Endothelial cell of umbilical vein (primary cell): ENCODE measurements at regions not wholly inside any gene's neighbourhood (a gene's known extent, or its start where the extent isn't known, plus 50 kb on each side); places are given as distances from the start of the nearest gene placed in this dataset.

ENCODE experiments used
- BruUV-seq: library from RNA; stranded (reverse); fragments of 400-500 nt; replicated peaks from 2 replicates; lab custom pipeline; 2021; lab: Mats Ljungman, UMichigan
- CTCF ChIA-PET: fragments of 300-600, 350-600 bp; sonication (Branson Sonifier 250); formaldehyde crosslinking; loops from one replicate; lab custom pipeline; 2021; ENCODE audit warnings: antibody characterized with exemption, inconsistent platforms; lab: Charles Lee
- POLR2A ChIA-PET: fragments of 300-600, 350-600 bp; sonication (Branson Sonifier 250); formaldehyde crosslinking; loops from one replicate; lab custom pipeline; 2021; ENCODE audit warnings: antibody characterized with exemption, inconsistent platforms; lab: Charles Lee
- DNase-seq: peaks from one replicate; pipeline ENCODE4 v3.0.0-alpha.2; 2011; ENCODE audit warnings: low read depth, low spot score
- FAIRE-seq: peaks from 2 replicates; lab custom pipeline; 2011; peaks lifted over from hg19 to GRCh38; lab: Jason Lieb, UNC
- H2AFZ ChIP-seq: 2 replicates; pipeline ENCODE4 v1.6.0; 2012; ENCODE audit warnings: low read depth, low read length, control low read depth, inconsistent platforms
- H3K27ac ChIP-seq: 2 replicates; pipeline ENCODE4 v1.5.1; 2011; ENCODE audit warnings: low read depth, mild to moderate bottlenecking, control low read depth, low read length, moderate library complexity; ENCODE audit not compliant: insufficient read depth
- H3K27me3 ChIP-seq, 2 experiments: 2 replicates each; pipeline versions ENCODE4 v1.6.0 to v1.6.1; 2011; ENCODE audit warnings: low read length in 2 of 2, mixed read lengths in 1 of 2; ENCODE audit not compliant: control insufficient read depth in 2 of 2, insufficient read depth in 2 of 2
- H3K36me3 ChIP-seq, 2 experiments: 2 replicates in 1 of 2; 3 replicates in 1 of 2; pipeline ENCODE4 v1.5.1; 2011; ENCODE audit warnings: low read length in 2 of 2, mild to moderate bottlenecking in 1 of 2, moderate library complexity in 1 of 2; ENCODE audit not compliant: control insufficient read depth in 2 of 2, insufficient read depth in 2 of 2; ENCODE audit errors: extremely low read depth in 1 of 2
- H3K4me1 ChIP-seq: 3 replicates; pipeline ENCODE4 v1.5.1; 2011; ENCODE audit warnings: mild to moderate bottlenecking, low read length; ENCODE audit not compliant: control insufficient read depth, insufficient read depth; ENCODE audit errors: extremely low read depth
- H3K4me2 ChIP-seq: 2 replicates; pipeline ENCODE4 v1.6.1; 2011; ENCODE audit warnings: low read length, control low read depth, mixed read lengths; ENCODE audit not compliant: insufficient read depth
- H3K4me3 ChIP-seq, 3 experiments: fragments of 200-600 bp in 1 of 3; sonication (generic), shearing (Covaris generic) in 1 of 3; replicated peaks in 1 of 3; 2 replicates each; pipeline ENCODE4 v1.5.1; 2011 to 2016; ENCODE audit warnings: control low read depth in 3 of 3, low read length in 3 of 3, mild to moderate bottlenecking in 2 of 3, inconsistent platforms in 1 of 3, low read depth in 1 of 3, moderate library complexity in 1 of 3; ENCODE audit not compliant: insufficient read depth in 1 of 3
- H3K79me2 ChIP-seq: 2 replicates; pipeline ENCODE4 v1.6.0; 2012; ENCODE audit warnings: low read length, inconsistent platforms; ENCODE audit not compliant: control insufficient read depth, insufficient read depth
- H3K9ac ChIP-seq: replicated peaks from 2 replicates; pipeline ENCODE3; 2011; ENCODE audit warnings: low read length, control low read depth; ENCODE audit not compliant: insufficient read depth; ENCODE audit errors: extremely low read depth
- H3K9me1 ChIP-seq: replicated peaks from 3 replicates; pipeline ENCODE4 v1.6.0; 2011; ENCODE audit warnings: mild to moderate bottlenecking, low read length; ENCODE audit not compliant: control insufficient read depth, insufficient read depth; ENCODE audit errors: extremely low read depth
- H3K9me3 ChIP-seq: replicated peaks from 2 replicates; pipeline ENCODE4 v1.5.1; 2012; ENCODE audit warnings: low read length, inconsistent platforms; ENCODE audit not compliant: control insufficient read depth, insufficient read depth
- H4K20me1 ChIP-seq: replicated peaks from 2 replicates; pipeline ENCODE3; 2011; ENCODE audit warnings: mild to moderate bottlenecking, low read length; ENCODE audit not compliant: control insufficient read depth, insufficient read depth; ENCODE audit errors: extremely low read depth
- FOS ChIP-seq: IDR thresholded peaks from 2 replicates; pipeline ENCODE4 v1.6.1; 2011; ENCODE audit warnings: mild to moderate bottlenecking, low read length, moderate library complexity, borderline replicate concordance; ENCODE audit not compliant: insufficient read depth
- GATA2 ChIP-seq: IDR thresholded peaks from 2 replicates; pipeline ENCODE4 v1.7.0; 2011; ENCODE audit warnings: low read depth, mild to moderate bottlenecking, moderate library complexity, mixed read lengths, low read length; ENCODE audit not compliant: insufficient read length, insufficient read depth
- POLR2A ChIP-seq: IDR thresholded peaks from 2 replicates; pipeline ENCODE4 v1.6.1; 2012; ENCODE audit warnings: low read depth, mild to moderate bottlenecking, control low read depth, low read length
- POLR2AphosphoS5 ChIP-seq: IDR thresholded peaks from 2 replicates; pipeline ENCODE4 v1.6.1; 2012; ENCODE audit warnings: low read depth, mild to moderate bottlenecking, control low read depth, low read length, moderate library complexity; ENCODE audit not compliant: insufficient read depth
- dilution Hi-C: fragments of 300-500 bp; cut with MboI; formaldehyde crosslinking; loops from one replicate; pipeline ENCODE4 v1.15.0; 2019; ENCODE audit warnings: low sequenced_read_pairs; ENCODE audit not compliant: extremely low pct_ligation_motif_present
- intact Hi-C: fragments of 100-400 bp; cut with micrococcal nuclease; formaldehyde crosslinking; loops from one replicate; pipeline ENCODE4 v1.10.0; 2022
- TF ChIP-seq, protein P1 (sequence below), 2 donors: IDR thresholded peaks; 1 replicate in 1 of 2; 2 replicates in 1 of 2; pipeline ENCODE4 v1.5.1; 2011; ENCODE audit warnings: low read length in 2 of 2, mild to moderate bottlenecking in 2 of 2, moderate library complexity in 2 of 2, control low read depth in 1 of 2, inconsistent platforms in 1 of 2, low read depth in 1 of 2; ENCODE audit not compliant: insufficient read depth in 1 of 2; ENCODE audit errors: extremely low read depth in 1 of 2
- TF ChIP-seq, protein P2 (sequence below): IDR thresholded peaks from 2 replicates; pipeline ENCODE4 v1.6.1; 2011; ENCODE audit not compliant: insufficient read depth, insufficient read length

DNA sequence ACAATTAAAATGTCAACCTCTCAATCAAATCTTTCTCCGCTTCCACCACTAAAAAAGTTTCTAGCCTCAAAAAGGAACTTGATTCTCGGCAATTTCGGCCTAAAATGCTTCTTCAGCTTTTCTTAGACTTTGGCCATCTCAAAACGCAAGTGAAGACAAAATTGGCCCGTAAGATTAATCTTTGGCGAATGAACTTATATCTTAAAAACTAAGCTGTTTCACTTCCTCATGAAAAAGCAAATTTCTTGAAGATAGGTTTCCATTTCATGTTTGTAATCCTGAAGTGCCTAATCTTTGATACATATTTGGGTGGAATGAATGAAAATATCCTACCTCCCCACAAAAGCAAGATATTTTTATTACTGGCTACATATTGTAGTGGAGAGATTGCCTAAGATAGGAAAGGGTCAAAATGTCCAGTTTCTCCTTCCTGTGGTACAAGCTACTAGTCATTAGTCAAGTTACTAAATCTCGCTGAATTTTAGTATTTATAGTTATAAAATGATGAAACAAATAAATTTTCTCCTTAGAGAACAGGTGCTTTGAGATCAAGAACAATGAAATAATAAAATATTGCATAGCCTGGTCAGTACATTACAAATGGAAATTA, 85.4 kb upstream of the ZEB2 start:
- no peak overlapping the region for H3K4me2 ChIP-seq
- FAIRE-seq (no peak), DNase-seq (no peak)
- POLR2A ChIA-PET = no interaction called here
- no peaks in the 10 kb centered on the region for H3K9me3 ChIP-seq
- no peak overlapping the region for H3K9ac ChIP-seq
- no TSS peak for BruUV-seq
- no peaks in the 10 kb centered on the region for H3K36me3 ChIP-seq
- no peaks in the 10 kb centered on the region for H3K27me3 ChIP-seq
- no peak overlapping the region for H3K27ac ChIP-seq
- H4K20me1 ChIP-seq = no peaks in the 10 kb centered on the region
- TF ChIP-seq POLR2A (no peak), GATA2 (no peak), POLR2AphosphoS5 (no peak), FOS (no peak)
- TF ChIP-seq, protein P1, sequence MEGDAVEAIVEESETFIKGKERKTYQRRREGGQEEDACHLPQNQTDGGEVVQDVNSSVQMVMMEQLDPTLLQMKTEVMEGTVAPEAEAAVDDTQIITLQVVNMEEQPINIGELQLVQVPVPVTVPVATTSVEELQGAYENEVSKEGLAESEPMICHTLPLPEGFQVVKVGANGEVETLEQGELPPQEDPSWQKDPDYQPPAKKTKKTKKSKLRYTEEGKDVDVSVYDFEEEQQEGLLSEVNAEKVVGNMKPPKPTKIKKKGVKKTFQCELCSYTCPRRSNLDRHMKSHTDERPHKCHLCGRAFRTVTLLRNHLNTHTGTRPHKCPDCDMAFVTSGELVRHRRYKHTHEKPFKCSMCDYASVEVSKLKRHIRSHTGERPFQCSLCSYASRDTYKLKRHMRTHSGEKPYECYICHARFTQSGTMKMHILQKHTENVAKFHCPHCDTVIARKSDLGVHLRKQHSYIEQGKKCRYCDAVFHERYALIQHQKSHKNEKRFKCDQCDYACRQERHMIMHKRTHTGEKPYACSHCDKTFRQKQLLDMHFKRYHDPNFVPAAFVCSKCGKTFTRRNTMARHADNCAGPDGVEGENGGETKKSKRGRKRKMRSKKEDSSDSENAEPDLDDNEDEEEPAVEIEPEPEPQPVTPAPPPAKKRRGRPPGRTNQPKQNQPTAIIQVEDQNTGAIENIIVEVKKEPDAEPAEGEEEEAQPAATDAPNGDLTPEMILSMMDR (IDR thresholded peaks at IDR 0.05; ENCODE audit: extremely low read depth in 1 of 2, insufficient read depth in 1 of 2, low read depth in 1 of 2, low read length in 2 of 2) = no peak
- TF ChIP-seq, protein P2, sequence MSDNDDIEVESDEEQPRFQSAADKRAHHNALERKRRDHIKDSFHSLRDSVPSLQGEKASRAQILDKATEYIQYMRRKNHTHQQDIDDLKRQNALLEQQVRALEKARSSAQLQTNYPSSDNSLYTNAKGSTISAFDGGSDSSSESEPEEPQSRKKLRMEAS = no peak
- intact Hi-C loops = no loop called here
- CTCF ChIA-PET = interaction anchor here (1.2 kb wide), 1 partner anchor 14 kb away, joined by 3 read pairs; no protein-coding TSS in a partner anchor
- H3K4me1 ChIP-seq = no peaks in the 10 kb centered on the region
- H3K9me1 ChIP-seq = no peaks in the 10 kb centered on the region
- no peaks in the 10 kb centered on the region for H3K79me2 ChIP-seq
- H2AFZ ChIP-seq = no peak overlapping the region
- H3K4me3 ChIP-seq = no peak overlapping the region
- dilution Hi-C loops = no loop called here
